HuH-7 (cell line): ENCODE measurements at regions not wholly inside any gene's neighbourhood (a gene's known extent, or its start where the extent isn't known, plus 50 kb on each side); places are given as distances from the start of the nearest gene placed in this dataset.

Source experiments
- DNase-seq: peaks from one replicate; pipeline ENCODE4 v3.0.0; 2011; ENCODE audit warnings: low spot score

- no peak for DNase-seq
These were observed 201.0 kb downstream of the GLI2 start for GRCh38 chr2:120936476-120937334.

- DNase-seq = no peak
These were observed 202.0 kb downstream of the GLI2 start for GRCh38 chr2:120937686-120938044.

- peak; percentile 49 for DNase-seq
These were observed 202.5 kb downstream of the GLI2 start for GRCh38 chr2:120938045-120938771.

- DNase-seq = no peak
These were observed 204.1 kb downstream of the GLI2 start for GRCh38 chr2:120939595-120940318.

GRCh38 chr2:120940319-120940696 is 204.6 kb downstream of the GLI2 start:
- DNase-seq = no peak

- no peak for DNase-seq
These were observed 205.1 kb downstream of the GLI2 start for GRCh38 chr2:120940726-120941256.

GRCh38 chr2:120941571-120942120 is 206.0 kb downstream of the GLI2 start:
- no peak for DNase-seq

GRCh38 chr2:120942658-120943057 is 207.0 kb downstream of the GLI2 start:
- no peak for DNase-seq

- DNase-seq = no peak
These were observed 207.9 kb downstream of the GLI2 start for GRCh38 chr2:120943403-120944034.

GRCh38 chr2:120944575-120944974 is 208.9 kb downstream of the GLI2 start:
- no peak for DNase-seq

- no peak for DNase-seq
These were observed 209.4 kb downstream of the GLI2 start for GRCh38 chr2:120945091-120945490.

- DNase-seq = no peak
These were observed 210.3 kb downstream of the GLI2 start for GRCh38 chr2:120945832-120946499.

GRCh38 chr2:120947327-120947726 is 211.7 kb downstream of the GLI2 start:
- no peak for DNase-seq

- no peak for DNase-seq
These were observed 212.5 kb downstream of the GLI2 start for GRCh38 chr2:120947982-120948661.

- no peak for DNase-seq
These were observed 213.0 kb downstream of the GLI2 start for GRCh38 chr2:120948662-120949011.

GRCh38 chr2:120949027-120949956 is 213.6 kb downstream of the GLI2 start:
- DNase-seq = peak; percentile 65

GRCh38 chr2:120949957-120950590 is 214.4 kb downstream of the GLI2 start:
- DNase-seq = no peak

GRCh38 chr2:120951693-120952092 is 216.0 kb downstream of the GLI2 start:
- DNase-seq = no peak

GRCh38 chr2:120952318-120952717 is 216.7 kb downstream of the GLI2 start:
- no peak for DNase-seq
